GM21723 (cell line): ENCODE measurements at regions not wholly inside any gene's neighbourhood (a gene's known extent, or its start where the extent isn't known, plus 50 kb on each side); places are given as distances from the start of the nearest gene placed in this dataset.

Experiments
- ATAC-seq: cut with Tn5 transposase; IDR thresholded peaks from one replicate; pipeline ENCODE4 v1.9.1; 2021; ENCODE audit warnings: mild to moderate bottlenecking, moderate library complexity; ENCODE audit not compliant: unreplicated experiment

- no peak for ATAC-seq
Measured at GRCh38 chr3:117893638-117894037, 1141.0 kb downstream of the IGSF11 start.

- ATAC-seq: peak; percentile 81
Measured at GRCh38 chr3:117898722-117899522, 1135.7 kb downstream of the IGSF11 start.

GRCh38 chr3:117903226-117903625, 1131.4 kb downstream of the IGSF11 start:
- ATAC-seq: no peak

GRCh38 chr3:117910820-117911521, 1123.7 kb downstream of the IGSF11 start:
- ATAC-seq: no peak

GRCh38 chr3:117912352-117912751, 1122.3 kb downstream of the IGSF11 start:
- ATAC-seq: no peak

- ATAC-seq: no peak
Measured at GRCh38 chr3:117914540-117915100, 1120.0 kb downstream of the IGSF11 start.

- no peak for ATAC-seq
Measured at GRCh38 chr3:117916839-117917238, 1117.8 kb downstream of the IGSF11 start.

- ATAC-seq: no peak
Measured at GRCh38 chr3:117919621-117920020, 1115.0 kb downstream of the IGSF11 start.

- ATAC-seq: no peak
Measured at GRCh38 chr3:117920253-117920898, 1114.3 kb downstream of the IGSF11 start.

- no peak for ATAC-seq
Measured at GRCh38 chr3:117921411-117921810, 1113.2 kb downstream of the IGSF11 start.

- no peak for ATAC-seq
Measured at GRCh38 chr3:117922039-117922438, 1112.6 kb downstream of the IGSF11 start.

GRCh38 chr3:117926819-117927218, 1107.8 kb downstream of the IGSF11 start:
- no peak for ATAC-seq

GRCh38 chr3:117927825-117928224, 1106.8 kb downstream of the IGSF11 start:
- ATAC-seq: no peak

- no peak for ATAC-seq
Measured at GRCh38 chr3:117928836-117929235, 1105.8 kb downstream of the IGSF11 start.

GRCh38 chr3:117932441-117932840, 1102.2 kb downstream of the IGSF11 start:
- ATAC-seq: no peak

- no peak for ATAC-seq
Measured at GRCh38 chr3:117936159-117936558, 1098.5 kb downstream of the IGSF11 start.

GRCh38 chr3:117938974-117939373, 1095.7 kb downstream of the IGSF11 start:
- ATAC-seq: no peak

GRCh38 chr3:117939425-117940027, 1095.1 kb downstream of the IGSF11 start:
- no peak for ATAC-seq

GRCh38 chr3:117941015-117941414, 1093.6 kb downstream of the IGSF11 start:
- ATAC-seq: no peak

- no peak for ATAC-seq
Measured at GRCh38 chr3:117941756-117942155, 1092.9 kb downstream of the IGSF11 start.

- ATAC-seq: no peak
Measured at GRCh38 chr3:117954131-117954530, 1080.5 kb downstream of the IGSF11 start.
